ENCODE measurements at regions not wholly inside any gene's neighbourhood (a gene's known extent, or its start where the extent isn't known, plus 50 kb on each side); places are given as distances from the start of the nearest gene placed in this dataset.

GRCh38 chr20:22797103-22797502 lies 212.7 kb upstream of the FOXA2 start:
- TF ChIP-seq YBX1 (IDR thresholded peaks at IDR 0.05) (no peak), YY1 (IDR thresholded peaks at IDR 0.05; ENCODE audit: low read depth, low read length) (no peak)

All from GM12878 (cell line).